Activated CD8-positive, alpha-beta memory T cell treated with anti-CD3 and anti-CD28 coated beads, Interleukin-2, amount 10 ng/mL, durations not matched to agents 7 days and 5 days (primary cell): ENCODE measurements at regions not wholly inside any gene's neighbourhood (a gene's known extent, or its start where the extent isn't known, plus 50 kb on each side); places are given as distances from the start of the nearest gene placed in this dataset.

ENCODE experiments used
- ATAC-seq: fragments of 150-1000 bp; cut with Tn5 transposase; one replicate; pipeline ENCODE4 v1.10.0; 2021; ENCODE audit warnings: moderate library complexity
- CTCF ChIA-PET: fragments of 350-600 bp; sonication (Branson Sonifier 250); formaldehyde crosslinking; loops from one replicate; lab custom pipeline; 2021; ENCODE audit warnings: antibody characterized with exemption; lab: Charles Lee
- DNase-seq: peaks from one replicate; pipeline ENCODE4 v3.0.0-alpha.2; 2020
- H3K27ac Mint-ChIP-seq: one replicate; pipeline ENCODE4 v1.8.0; 2021; ENCODE audit warnings: mild to moderate bottlenecking, mixed read lengths
- H3K27me3 Mint-ChIP-seq: one replicate; pipeline ENCODE4 v1.8.0; 2021; ENCODE audit warnings: mixed read lengths
- H3K36me3 Mint-ChIP-seq: one replicate; pipeline ENCODE4 v1.8.0; 2021; ENCODE audit warnings: mild to moderate bottlenecking, mixed read lengths
- H3K4me1 Mint-ChIP-seq: one replicate; pipeline ENCODE4 v1.8.0; 2021; ENCODE audit warnings: mixed read lengths
- H3K4me3 Mint-ChIP-seq: one replicate; pipeline ENCODE4 v1.8.0; 2021; ENCODE audit warnings: mild to moderate bottlenecking, moderate library complexity, mixed read lengths
- H3K9me3 Mint-ChIP-seq: one replicate; pipeline ENCODE4 v1.8.0; 2022; ENCODE audit warnings: low read depth, mixed read lengths

- no peaks in the 10 kb centered on the region for H3K9me3 Mint-ChIP-seq
- no peaks in the 10 kb centered on the region for H3K4me1 Mint-ChIP-seq
- no peak overlapping the region for H3K27ac Mint-ChIP-seq
- DNase-seq (no peak), ATAC-seq (no peak)
- peaks cover 19% of the 10 kb centered on the region for H3K27me3 Mint-ChIP-seq
- no peaks in the 10 kb centered on the region for H3K36me3 Mint-ChIP-seq
- H3K4me3 Mint-ChIP-seq = no peak overlapping the region
- CTCF ChIA-PET = no interaction called here
Observed at GRCh38 chr2:133674433-133675331, 106.4 kb upstream of the NCKAP5 start.

GRCh38 chr2:133676392-133677130 lies 108.3 kb upstream of the NCKAP5 start:
- Mint-ChIP-seq H3K9me3 (no peaks in the 10 kb centered on the region), H3K36me3 (no peaks in the 10 kb centered on the region), H3K27ac (no peak overlapping the region), H3K4me1 (no peaks in the 10 kb centered on the region), H3K27me3 (peaks cover 19% of the 10 kb centered on the region), H3K4me3 (no peak overlapping the region)
- ATAC-seq (no peak), DNase-seq (no peak)
- CTCF ChIA-PET = no interaction called here

GRCh38 chr2:133680343-133681049 lies 112.2 kb upstream of the NCKAP5 start:
- ATAC-seq (no peak), DNase-seq (no peak)
- CTCF ChIA-PET = no interaction called here
- peaks cover 2% of the 10 kb centered on the region for H3K27me3 Mint-ChIP-seq
- H3K27ac Mint-ChIP-seq = no peak overlapping the region
- no peaks in the 10 kb centered on the region for H3K4me1 Mint-ChIP-seq
- no peaks in the 10 kb centered on the region for H3K9me3 Mint-ChIP-seq
- H3K4me3 Mint-ChIP-seq = no peak overlapping the region
- H3K36me3 Mint-ChIP-seq = no peaks in the 10 kb centered on the region

GRCh38 chr2:133682347-133682746 lies 114.1 kb upstream of the NCKAP5 start:
- no peaks in the 10 kb centered on the region for H3K4me1 Mint-ChIP-seq
- H3K27me3 Mint-ChIP-seq = no peaks in the 10 kb centered on the region
- no peak overlapping the region for H3K27ac Mint-ChIP-seq
- H3K36me3 Mint-ChIP-seq = no peaks in the 10 kb centered on the region
- no peaks in the 10 kb centered on the region for H3K9me3 Mint-ChIP-seq
- CTCF ChIA-PET = no interaction called here
- ATAC-seq (no peak), DNase-seq (no peak)
- H3K4me3 Mint-ChIP-seq = no peak overlapping the region

GRCh38 chr2:133682906-133683305 lies 114.6 kb upstream of the NCKAP5 start:
- DNase-seq (no peak), ATAC-seq (no peak)
- Mint-ChIP-seq H3K4me1 (no peaks in the 10 kb centered on the region), H3K36me3 (no peaks in the 10 kb centered on the region), H3K4me3 (no peak overlapping the region), H3K9me3 (no peaks in the 10 kb centered on the region), H3K27me3 (no peaks in the 10 kb centered on the region), H3K27ac (no peak overlapping the region)
- CTCF ChIA-PET = no interaction called here

- Mint-ChIP-seq H3K27ac (no peak overlapping the region), H3K9me3 (no peaks in the 10 kb centered on the region), H3K4me1 (no peaks in the 10 kb centered on the region), H3K4me3 (no peak overlapping the region), H3K36me3 (no peaks in the 10 kb centered on the region), H3K27me3 (no peaks in the 10 kb centered on the region)
- DNase-seq = no peak
- ATAC-seq = no peak
- CTCF ChIA-PET = no interaction called here
Observed at GRCh38 chr2:133685636-133686215, 117.5 kb upstream of the NCKAP5 start.

- ATAC-seq (no peak), DNase-seq (no peak)
- Mint-ChIP-seq H3K36me3 (no peaks in the 10 kb centered on the region), H3K27me3 (no peaks in the 10 kb centered on the region), H3K9me3 (peaks cover 2% of the 10 kb centered on the region), H3K4me3 (no peak overlapping the region), H3K27ac (no peak overlapping the region), H3K4me1 (no peaks in the 10 kb centered on the region)
- CTCF ChIA-PET = no interaction called here
Observed at GRCh38 chr2:133690780-133691179, 122.5 kb upstream of the NCKAP5 start.

GRCh38 chr2:133691336-133691735 lies 123.1 kb upstream of the NCKAP5 start:
- CTCF ChIA-PET = no interaction called here
- Mint-ChIP-seq H3K4me3 (no peak overlapping the region), H3K4me1 (no peaks in the 10 kb centered on the region), H3K36me3 (no peaks in the 10 kb centered on the region), H3K9me3 (peaks cover 2% of the 10 kb centered on the region), H3K27me3 (no peaks in the 10 kb centered on the region), H3K27ac (no peak overlapping the region)
- DNase-seq = no peak
- ATAC-seq = no peak

- no peak overlapping the region for H3K4me3 Mint-ChIP-seq
- no peaks in the 10 kb centered on the region for H3K4me1 Mint-ChIP-seq
- DNase-seq (no peak), ATAC-seq (no peak)
- no peaks in the 10 kb centered on the region for H3K36me3 Mint-ChIP-seq
- CTCF ChIA-PET = no interaction called here
- H3K9me3 Mint-ChIP-seq = no peaks in the 10 kb centered on the region
- H3K27me3 Mint-ChIP-seq = no peaks in the 10 kb centered on the region
- no peak overlapping the region for H3K27ac Mint-ChIP-seq
Observed at GRCh38 chr2:133705287-133705686, 137.0 kb upstream of the NCKAP5 start.

GRCh38 chr2:133710613-133711012 lies 142.3 kb upstream of the NCKAP5 start:
- Mint-ChIP-seq H3K36me3 (no peaks in the 10 kb centered on the region), H3K4me1 (no peaks in the 10 kb centered on the region), H3K27me3 (no peaks in the 10 kb centered on the region), H3K27ac (no peak overlapping the region), H3K4me3 (no peak overlapping the region), H3K9me3 (no peaks in the 10 kb centered on the region)
- no peak for ATAC-seq
- CTCF ChIA-PET = no interaction called here
- no peak for DNase-seq

- Mint-ChIP-seq H3K9me3 (no peaks in the 10 kb centered on the region), H3K27ac (no peak overlapping the region), H3K4me3 (no peak overlapping the region), H3K27me3 (no peaks in the 10 kb centered on the region), H3K4me1 (no peaks in the 10 kb centered on the region), H3K36me3 (no peaks in the 10 kb centered on the region)
- CTCF ChIA-PET = no interaction called here
- no peak for ATAC-seq
- no peak for DNase-seq
Observed at GRCh38 chr2:133711201-133711600, 142.9 kb upstream of the NCKAP5 start.

- CTCF ChIA-PET = no interaction called here
- Mint-ChIP-seq H3K27me3 (no peaks in the 10 kb centered on the region), H3K4me3 (no peak overlapping the region), H3K27ac (no peak overlapping the region), H3K9me3 (no peaks in the 10 kb centered on the region), H3K4me1 (no peaks in the 10 kb centered on the region), H3K36me3 (no peaks in the 10 kb centered on the region)
- DNase-seq (no peak), ATAC-seq (no peak)
Observed at GRCh38 chr2:133711806-133712205, 143.5 kb upstream of the NCKAP5 start.

- H3K27ac Mint-ChIP-seq = no peak overlapping the region
- DNase-seq = no peak
- H3K4me3 Mint-ChIP-seq = no peak overlapping the region
- H3K36me3 Mint-ChIP-seq = no peaks in the 10 kb centered on the region
- H3K4me1 Mint-ChIP-seq = no peaks in the 10 kb centered on the region
- CTCF ChIA-PET = no interaction called here
- no peak for ATAC-seq
- H3K9me3 Mint-ChIP-seq = no peaks in the 10 kb centered on the region
- no peaks in the 10 kb centered on the region for H3K27me3 Mint-ChIP-seq
Observed at GRCh38 chr2:133712369-133712768, 144.1 kb upstream of the NCKAP5 start.
